ENCODE measurements at regions not wholly inside any gene's neighbourhood (a gene's known extent, or its start where the extent isn't known, plus 50 kb on each side); places are given as distances from the start of the nearest gene placed in this dataset.

DNA sequence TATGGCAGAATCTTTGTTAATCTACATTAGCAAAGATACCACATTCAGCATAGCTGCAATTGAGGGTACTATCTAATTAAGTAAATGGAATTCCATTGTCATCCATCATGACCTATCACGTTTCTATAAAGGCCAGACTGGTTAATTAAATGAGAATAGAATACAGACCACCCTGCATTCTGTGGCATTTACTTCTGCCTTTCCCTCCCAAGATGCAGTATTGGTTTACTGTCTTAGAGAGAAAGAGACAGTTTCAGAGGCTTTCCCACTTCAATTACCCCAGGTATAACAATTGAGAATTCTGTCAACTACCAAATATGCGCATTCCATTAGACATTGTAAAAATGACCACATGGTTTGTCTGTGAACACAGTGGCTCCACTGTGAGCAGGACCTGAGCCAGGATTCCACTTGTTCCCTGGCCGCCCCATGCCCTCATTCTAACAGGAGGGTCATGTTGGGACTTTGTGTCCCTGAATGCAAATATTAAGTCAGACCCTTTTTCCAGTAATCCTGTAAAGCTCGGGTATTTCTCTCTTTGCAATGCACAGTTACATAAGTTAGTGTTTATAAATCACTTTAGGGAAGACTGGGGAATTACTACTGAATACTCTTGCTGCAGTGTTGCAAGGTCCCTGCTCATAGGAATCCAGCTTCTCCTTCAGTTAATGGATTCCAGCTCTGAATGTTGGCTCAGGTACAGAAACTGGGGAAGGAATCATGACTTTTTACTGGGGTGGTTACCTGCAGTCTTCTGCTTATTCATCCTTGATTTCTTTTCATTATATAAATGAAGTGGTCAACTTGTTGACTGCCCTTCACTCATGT, 261.0 kb downstream of the PDGFC start:
- DNase-seq (ENCODE audit: low read depth, low spot score) = no peak

DNA sequence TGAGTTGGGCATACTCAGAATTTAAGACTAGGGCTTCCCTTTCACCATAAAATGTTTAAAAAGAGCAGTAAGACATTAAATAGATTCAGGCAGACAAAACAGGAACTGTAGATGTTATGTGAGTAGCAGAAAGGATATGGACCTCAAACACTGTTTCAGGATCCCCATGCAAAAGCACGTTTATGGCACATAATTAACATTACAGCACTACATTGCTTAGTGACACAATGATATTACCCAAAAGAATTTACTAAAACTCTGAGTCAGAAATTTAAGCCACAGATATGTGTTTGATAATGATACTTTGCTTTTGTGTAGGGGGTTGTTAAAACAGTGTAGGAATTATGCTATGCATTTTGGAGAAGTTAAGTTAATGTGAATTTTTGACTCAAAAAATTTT, 266.3 kb downstream of the PDGFC start:
- DNase-seq (ENCODE audit: low read depth, low spot score) = no peak

DNA sequence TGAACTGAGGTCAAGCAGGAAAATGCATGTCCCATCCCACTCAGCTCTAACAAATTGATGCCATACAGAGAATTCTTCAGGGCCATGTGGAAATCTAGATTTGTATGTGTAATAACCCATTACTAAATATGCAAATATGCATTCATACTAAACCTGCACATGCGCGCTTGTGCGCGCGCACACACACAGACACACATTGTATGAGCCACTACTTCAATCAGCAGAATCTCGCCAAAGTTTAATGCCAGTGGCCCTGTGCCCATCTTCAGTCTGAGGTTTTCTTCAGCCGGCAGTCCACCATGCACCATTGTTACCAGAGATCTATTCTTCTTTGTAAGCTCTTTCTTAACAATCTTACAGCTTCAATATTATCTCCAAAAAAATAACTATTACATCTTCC, 276.4 kb downstream of the PDGFC start:
- DNase-seq (ENCODE audit: low read depth, low spot score) = no peak

DNA sequence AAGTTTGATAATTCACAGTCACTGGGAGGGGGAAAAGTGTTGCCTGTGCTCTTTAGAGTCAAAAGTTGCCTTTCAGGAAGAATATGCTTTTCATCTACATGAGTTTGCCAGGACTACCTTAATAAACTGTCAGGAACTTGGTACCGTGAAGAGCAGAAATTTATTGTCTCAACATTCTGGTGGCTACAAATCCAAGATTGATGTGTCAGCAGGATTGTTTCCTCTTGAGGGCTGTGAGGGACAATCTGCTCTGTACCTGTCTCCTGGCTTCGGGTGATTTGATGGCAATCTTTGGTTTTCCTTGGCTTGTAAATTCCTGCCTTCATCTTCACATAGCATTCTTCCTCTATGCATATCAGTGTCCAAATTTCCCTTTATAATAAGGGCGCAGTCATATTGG, 277.2 kb downstream of the PDGFC start:
- no peak for DNase-seq (ENCODE audit: low read depth, low spot score)

DNA sequence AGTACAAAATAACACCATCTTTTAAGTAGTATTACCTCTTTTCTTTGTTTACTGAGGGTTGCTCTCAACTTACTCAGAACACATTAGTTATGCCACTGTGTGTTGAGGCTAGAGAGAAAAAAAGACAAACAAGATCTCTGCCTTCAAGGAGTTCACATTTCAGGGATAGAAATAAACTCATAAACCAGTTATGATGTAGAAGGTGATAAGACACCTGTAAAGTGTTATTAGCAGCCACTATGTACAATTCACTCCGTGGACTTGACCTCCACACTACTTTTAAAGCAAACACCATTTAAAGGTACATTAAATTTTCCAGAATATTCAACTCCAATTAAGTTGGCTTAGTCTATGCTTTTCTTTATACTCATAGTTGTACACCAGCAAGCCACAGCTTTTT, 278.0 kb downstream of the PDGFC start:
- no peak for DNase-seq (ENCODE audit: low read depth, low spot score)

DNA sequence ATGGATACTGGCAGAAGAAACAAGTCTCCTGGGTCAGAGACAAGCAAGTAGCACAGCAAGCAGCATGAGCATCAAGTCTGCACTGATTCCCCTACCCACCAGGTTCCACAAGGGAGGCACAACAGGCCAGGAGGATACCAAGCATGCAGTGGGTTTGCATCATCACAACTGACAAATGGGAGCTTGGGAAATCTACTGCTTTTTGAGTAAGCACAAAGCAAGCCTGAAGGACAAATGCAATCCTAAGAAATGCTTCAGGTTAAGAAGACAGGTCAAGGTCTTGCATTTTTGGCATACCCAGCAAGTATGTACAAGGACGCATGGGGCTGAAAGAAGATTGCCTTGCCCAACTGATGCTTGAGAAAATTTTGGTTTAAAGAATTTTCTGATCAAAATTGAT, 279.6 kb downstream of the PDGFC start:
- no peak for DNase-seq (ENCODE audit: low read depth, low spot score)

DNA sequence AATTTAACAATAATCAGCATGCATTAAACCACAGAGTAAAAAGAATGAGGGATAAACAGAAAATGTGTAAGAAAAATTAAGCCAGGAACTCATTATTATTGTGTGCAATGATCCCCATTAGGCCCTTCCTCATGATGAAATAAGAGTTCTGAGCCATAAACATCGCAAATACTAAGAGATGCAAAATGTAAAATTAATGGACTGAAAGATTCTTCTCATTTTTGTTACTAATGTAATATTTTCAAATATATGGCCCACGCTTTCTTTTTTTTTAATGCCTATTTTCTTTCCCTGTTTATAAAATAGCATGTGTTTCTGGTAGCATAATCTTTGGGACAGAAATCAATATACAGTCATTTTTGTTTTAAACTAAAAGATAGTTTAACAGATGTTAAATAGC, 281.0 kb downstream of the PDGFC start:
- DNase-seq (ENCODE audit: low read depth, low spot score) = no peak

DNA sequence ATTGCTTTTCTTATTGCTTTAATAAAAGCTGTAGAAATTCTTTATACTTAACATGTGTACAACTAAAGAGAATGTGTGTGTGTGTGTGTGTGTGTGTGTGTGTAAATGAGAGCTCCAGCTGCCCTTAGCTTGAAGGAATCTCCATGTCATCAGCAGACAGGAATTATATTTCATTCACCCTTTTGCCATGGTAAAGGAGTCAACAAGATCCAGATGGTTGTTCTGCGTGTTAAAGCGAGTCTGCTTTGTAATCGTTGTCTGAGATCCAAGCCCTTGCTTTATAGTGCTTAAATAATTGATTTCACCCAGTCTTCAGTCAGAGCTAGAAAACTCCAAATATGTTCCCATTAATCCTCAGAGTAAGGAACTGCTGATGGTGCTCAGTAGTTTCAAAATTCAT, 285.5 kb downstream of the PDGFC start:
- no peak for DNase-seq (ENCODE audit: low read depth, low spot score)

DNA sequence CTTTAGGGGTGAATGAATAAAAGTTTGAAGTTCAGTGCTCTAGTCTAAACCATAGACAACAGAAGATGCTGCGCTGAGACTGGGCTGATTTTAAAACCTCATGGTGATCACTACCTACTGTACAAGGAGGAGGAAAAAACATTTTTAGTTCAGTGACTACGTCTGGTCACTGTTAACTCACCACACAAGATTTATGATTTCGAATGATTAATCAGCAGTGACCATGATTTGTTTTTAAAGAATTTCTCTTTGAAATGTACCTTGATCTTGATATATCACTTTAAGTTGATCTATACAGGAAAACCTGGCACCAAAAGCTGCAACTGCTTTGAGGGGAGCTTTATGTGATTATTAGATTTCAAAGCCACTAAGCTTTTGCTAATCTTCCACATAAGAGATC, 286.3 kb downstream of the PDGFC start:
- no peak for DNase-seq (ENCODE audit: low read depth, low spot score)

DNA sequence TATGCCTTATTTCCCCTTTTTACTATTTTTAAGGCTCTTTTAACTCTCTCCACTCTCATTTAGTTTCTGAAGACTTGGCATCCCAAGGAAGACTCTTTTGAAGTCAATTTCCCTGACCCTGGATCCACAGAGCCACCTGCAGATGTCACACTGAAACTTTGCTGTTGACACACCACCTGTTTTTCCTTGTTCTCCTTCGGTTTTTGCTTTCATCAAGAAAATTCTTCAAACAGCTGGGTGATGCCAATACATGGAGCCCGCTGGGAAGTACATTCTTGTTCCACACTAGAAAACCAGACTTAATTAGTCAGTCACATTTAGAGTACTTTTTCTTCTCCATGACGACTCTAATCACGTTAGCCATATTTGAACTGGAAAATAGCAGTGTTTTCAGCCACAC, 293.9 kb downstream of the PDGFC start:
- DNase-seq (ENCODE audit: low read depth, low spot score) = no peak

DNA sequence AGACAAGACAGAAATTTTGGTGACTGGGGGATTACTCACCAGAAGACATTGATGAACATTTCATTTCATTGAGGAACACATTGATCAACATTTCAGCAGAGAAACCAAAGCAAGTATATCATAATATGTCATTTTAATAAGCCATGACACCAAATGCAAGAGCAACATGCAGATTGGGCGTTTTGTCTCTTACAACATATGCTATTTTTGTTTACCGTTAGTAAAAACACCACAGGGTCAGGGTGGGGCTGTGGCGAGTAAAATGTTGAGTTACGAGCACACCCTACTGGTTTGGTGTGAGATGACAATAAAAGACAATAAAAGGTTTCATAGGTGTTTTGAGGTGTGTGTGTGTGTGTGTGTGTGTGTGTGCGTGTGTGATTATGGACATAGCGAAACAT, 294.5 kb downstream of the PDGFC start:
- DNase-seq (ENCODE audit: low read depth, low spot score) = no peak

DNA sequence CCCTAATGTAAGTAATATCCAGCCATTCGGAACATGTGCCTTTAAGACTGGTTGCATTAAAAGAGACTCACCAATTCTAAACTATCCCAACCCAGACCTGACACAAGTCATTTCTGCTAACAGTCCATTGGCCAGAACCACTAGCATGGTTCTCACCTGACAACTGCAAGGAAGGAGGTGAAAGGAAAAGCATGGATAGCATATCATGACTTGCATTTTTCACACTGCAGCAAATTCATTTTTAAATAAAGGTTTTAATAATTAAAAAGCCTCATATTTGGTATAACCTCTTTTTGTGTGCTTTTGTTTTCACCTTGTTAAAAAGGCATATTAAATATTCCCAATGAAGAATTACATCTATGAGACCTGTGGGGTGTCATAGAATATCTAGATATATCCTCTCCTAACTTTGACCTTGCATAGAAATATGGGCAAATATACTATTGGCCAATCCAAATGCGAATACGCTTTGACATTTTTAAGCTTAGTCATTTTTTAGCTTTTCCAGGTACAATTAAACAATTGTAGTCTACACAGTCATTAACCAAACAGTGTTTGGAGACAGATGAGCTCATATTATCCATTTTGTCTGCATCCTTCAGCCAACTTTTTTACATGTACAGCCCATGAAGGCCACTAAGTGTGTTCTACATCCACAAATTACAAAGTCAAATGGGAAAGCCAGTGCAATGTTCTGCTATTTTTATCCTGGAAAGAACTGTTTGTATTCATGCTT, 295.3 kb downstream of the PDGFC start:
- no peak for DNase-seq (ENCODE audit: low read depth, low spot score)

DNA sequence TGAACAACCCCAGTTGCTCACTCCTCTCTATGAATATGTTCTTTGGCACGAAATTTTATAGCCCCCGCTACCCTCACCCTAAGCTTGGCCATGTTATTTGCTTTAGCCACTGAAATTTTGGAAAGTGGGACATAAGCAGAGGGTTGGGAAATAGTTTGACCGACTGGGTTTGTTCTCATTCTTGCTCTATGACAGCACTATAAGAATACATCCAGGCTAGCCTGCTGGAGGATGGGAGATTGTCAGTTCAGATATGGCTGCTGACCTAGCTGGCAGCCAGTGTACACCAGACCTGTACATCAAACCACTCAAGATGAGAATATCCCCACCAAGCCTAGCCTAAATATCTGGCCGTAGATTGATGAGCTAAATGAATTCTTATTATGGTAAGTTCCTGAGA, 298.1 kb downstream of the PDGFC start:
- DNase-seq (ENCODE audit: low read depth, low spot score) = no peak

DNA sequence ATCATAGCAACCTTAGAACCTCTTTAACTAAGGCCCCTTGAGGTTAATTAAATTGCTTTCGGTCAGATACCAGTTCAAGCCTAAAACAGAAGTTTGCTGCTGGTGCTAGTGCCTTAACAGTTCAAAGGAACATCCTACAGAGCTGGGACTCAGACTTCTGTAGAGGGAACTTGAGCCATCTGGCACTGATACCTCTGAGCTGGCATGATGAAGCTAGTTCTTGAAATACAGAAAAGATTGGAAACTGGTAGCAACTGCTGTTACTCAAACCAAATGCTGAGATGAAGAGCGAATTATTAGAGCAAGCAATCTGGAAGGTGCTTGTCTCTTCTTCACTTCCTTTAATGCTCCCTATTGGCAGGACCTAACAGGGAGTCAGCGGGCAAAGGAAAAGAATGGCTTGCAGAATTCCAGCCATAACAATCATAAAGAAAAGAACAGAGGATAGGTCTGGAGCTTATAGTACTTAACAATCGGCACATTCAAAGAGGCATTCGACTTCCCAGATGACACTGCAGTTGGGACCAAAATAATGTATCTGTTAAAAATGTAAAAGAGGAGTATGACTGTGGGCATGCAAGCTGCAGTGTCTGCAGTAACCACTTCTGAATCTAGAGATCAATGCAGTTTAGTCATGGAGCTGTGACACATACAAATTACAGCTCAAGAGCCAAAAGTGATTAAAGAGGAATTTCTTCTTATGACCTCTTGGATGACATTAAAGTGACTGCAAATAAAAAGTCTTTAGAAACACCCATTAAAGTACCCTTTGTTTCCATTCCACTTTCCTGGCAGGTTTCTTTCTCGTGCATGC, 298.9 kb downstream of the PDGFC start:
- no peak for DNase-seq (ENCODE audit: low read depth, low spot score)

DNA sequence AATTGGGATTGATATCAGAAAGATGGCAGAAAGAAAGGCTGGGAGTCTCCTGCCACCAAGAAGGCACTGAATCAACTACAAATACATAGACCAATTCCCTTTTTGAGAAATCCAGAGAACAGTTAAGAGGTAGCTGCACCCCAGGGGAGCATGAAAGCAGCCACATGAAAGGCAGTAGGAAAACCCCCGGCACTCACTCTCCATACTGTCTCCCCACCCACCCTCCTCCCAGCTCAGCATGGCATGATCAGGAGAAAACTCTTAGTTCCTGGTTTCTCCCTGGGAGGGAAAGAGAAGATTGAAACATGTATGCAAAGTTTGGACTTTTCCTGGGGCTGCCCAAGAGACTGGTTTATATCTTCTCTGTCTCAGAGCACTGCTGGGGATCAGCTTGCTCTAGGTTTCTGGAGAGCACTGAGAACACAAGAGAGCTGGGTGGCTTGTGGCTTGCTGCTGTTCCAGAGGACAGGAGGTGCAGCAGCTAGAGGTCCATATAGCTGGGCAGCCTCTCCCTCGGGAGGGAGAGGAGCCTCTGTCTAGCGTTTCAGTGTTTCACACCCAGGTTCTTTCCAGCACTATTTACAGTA, 305.7 kb downstream of the PDGFC start:
- no peak for DNase-seq (ENCODE audit: low read depth, low spot score)

DNA sequence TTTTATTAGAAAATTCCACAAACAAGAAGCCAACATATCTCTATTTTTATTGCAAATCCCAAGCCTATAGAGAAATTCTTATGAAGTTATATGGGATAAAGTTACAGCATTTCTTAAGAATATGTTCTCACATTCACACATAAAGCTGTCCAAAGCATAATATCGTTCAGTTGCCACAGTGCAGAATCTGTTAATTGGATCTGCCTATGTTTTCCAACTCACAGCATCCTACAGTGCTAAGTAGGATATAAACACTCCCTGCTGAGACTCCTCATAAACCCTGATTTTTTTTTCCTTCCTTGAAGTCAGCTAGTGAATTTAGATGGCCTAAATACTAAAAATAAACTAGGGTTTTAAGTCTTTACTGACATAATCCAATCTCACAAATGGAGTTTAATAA, 307.9 kb downstream of the PDGFC start:
- DNase-seq (ENCODE audit: low read depth, low spot score) = no peak

DNA sequence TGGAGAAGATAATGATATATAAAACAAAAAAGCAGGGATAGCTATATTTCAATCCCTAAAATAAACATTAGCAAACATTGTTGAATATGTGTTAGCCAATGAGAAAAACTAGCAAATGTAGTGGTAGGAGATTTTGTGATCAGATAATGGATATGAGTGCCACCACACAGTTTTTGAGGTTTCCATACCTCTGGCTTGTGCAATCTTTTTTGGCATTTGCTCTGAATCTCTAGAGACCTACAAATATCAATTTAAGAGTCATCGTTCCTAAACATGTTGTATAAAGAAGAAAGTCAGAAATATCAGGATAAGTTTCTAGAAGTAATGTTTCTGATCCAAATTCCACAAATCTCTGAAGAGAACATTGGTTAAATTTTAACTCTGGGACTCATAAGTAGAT, 308.7 kb downstream of the PDGFC start:
- DNase-seq (ENCODE audit: low read depth, low spot score) = no peak

DNA sequence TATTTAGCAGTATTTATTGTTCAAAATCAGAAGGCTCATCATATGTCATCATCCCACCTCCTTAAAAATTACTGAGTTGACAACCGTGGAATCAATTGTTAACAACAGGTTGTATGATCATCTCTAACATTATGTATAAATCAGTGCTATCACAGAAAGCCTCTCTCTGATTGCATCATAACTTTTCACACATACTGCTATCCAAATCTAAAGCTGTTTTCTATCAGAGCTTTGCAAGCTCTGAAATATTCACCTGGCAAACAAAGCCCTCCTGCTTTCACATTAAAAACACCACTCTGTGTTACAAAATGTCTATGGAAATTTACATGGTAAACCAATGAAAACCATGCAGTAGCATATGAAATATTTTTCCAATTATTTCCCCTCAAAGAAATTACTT, 310.0 kb downstream of the PDGFC start:
- no peak for DNase-seq (ENCODE audit: low read depth, low spot score)

DNA sequence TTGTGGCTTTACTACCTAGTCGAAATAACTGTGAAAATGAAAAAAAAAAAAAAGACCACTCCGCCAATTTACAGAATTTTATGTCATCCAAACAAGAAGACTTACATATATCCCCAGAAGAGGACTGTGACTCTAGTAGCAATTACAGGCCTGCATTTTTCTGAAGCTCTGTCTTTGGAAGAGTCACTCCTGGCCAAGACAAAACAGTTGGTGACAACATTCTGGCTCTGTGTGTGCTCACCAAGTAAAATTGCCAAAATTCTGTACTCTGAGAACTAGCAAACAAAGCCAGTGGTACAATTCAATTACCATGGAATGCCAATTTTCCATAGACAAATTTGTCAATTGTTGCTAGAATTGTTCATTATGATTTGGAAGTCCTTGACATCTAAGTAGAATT, 311.1 kb downstream of the PDGFC start:
- DNase-seq (ENCODE audit: low read depth, low spot score) = no peak

DNA sequence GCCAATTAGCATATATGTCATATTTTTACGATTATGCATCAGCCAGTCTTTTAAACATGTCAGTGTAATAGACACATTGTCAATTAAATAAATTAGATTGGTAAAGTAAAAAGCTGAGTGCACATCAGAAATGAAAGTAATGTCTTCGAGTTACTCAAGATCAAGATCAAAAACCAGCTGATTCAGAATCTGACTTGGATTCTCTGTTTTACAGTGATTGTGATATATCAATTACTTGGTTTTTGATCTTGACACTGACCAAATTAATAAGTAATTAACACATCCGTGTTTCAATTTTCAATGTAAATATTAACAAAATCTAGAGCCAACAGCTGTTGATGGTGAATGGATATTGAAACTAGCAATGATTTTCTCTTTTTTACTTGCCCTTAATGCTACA, 311.6 kb downstream of the PDGFC start:
- no peak for DNase-seq (ENCODE audit: low read depth, low spot score)

DNA sequence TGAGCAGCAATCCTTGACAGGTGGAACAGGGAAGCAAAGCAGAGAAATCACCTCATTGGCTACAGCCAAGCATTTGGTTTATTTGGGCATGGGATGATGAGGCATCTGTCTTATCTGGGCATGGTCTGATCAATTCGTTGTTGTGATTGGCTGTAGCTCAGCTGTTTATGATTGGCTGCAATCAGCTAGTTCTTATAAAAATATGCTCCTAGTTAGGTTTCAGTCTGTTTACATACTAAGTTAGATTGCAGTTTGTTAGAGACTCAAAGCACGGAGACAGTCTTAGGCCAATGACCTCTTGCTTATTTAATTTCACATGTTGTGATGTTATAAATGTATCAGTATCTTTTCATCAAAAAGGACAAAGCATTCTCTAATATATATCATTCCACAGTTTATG, 312.0 kb downstream of the PDGFC start:
- DNase-seq (ENCODE audit: low read depth, low spot score) = no peak

DNA sequence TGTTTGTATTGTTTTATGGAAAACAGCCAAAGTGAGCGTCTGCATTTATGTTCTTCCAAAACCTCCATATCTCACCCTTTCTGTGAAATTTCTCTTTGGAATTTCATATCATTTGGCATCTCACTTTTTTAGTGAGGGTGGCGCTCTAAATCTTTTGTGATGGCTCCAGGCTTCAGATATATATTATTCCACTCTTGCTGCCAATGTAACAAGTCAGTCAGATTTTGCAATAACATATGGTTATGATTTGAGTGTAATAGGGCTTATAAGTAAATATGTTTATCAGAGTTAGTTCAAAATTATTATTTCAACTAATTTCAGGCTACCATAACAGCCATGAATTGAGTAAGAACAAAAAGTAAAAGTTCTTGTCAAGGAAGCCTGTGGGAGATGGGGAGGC, 314.7 kb downstream of the PDGFC start:
- DNase-seq (ENCODE audit: low read depth, low spot score) = no peak

Measured in pulmonary artery endothelial cell (primary cell).